ENCODE measurements at regions not wholly inside any gene's neighbourhood (a gene's known extent, or its start where the extent isn't known, plus 50 kb on each side); places are given as distances from the start of the nearest gene placed in this dataset.
A peak's percentile ranks its signal among the peaks of the same experiment; 100 is the strongest.
"Not testable (repeated sequence)": the region's sequence is repeated elsewhere in the genome, so short reads cannot be mapped to it uniquely, and the experiment has no call there.

- H3K36me3 Mint-ChIP-seq, result peaks cover 5% of the 10 kb centered on the region
- no peak overlapping the region for H3K27ac Mint-ChIP-seq
- peaks cover 26% of the 10 kb centered on the region for H3K9me3 Mint-ChIP-seq
- DNase-seq (ENCODE audit: low spot score in 2 of 2, unreplicated experiment in 2 of 2), result no peak
- H3K4me1 Mint-ChIP-seq, result no peaks in the 10 kb centered on the region
- H3K4me3 Mint-ChIP-seq, result no peak overlapping the region
- no peaks in the 10 kb centered on the region for H3K27me3 Mint-ChIP-seq (ENCODE audit: low read depth)
- TF ChIP-seq CTCF (IDR thresholded peaks at IDR 0.05; ENCODE audit: unreplicated experiment), result no peak
Observed at GRCh38 chr4:144845411-144845810, 199.5 kb downstream of the HHIP start.

GRCh38 chr4:144851948-144852347, 206.0 kb downstream of the HHIP start:
- Mint-ChIP-seq H3K27me3 (ENCODE audit: low read depth) (no peaks in the 10 kb centered on the region), H3K9me3 (peaks cover 8% of the 10 kb centered on the region), H3K36me3 (no peaks in the 10 kb centered on the region), H3K27ac (no peak overlapping the region), H3K4me3 (no peak overlapping the region), H3K4me1 (no peaks in the 10 kb centered on the region)
- no peak for DNase-seq (ENCODE audit: low spot score in 2 of 2, unreplicated experiment in 2 of 2)
- TF ChIP-seq CTCF (IDR thresholded peaks at IDR 0.05; ENCODE audit: unreplicated experiment), result no peak

- Mint-ChIP-seq H3K27ac (no peak overlapping the region), H3K4me3 (no peak overlapping the region), H3K36me3 (no peaks in the 10 kb centered on the region), H3K4me1 (peaks cover 2% of the 10 kb centered on the region), H3K9me3 (peaks cover 40% of the 10 kb centered on the region), H3K27me3 (ENCODE audit: low read depth) (no peaks in the 10 kb centered on the region)
- DNase-seq (ENCODE audit: low spot score in 2 of 2, unreplicated experiment in 2 of 2), result no peak
- TF ChIP-seq CTCF (IDR thresholded peaks at IDR 0.05; ENCODE audit: unreplicated experiment), result no peak
Observed at GRCh38 chr4:144861471-144861870, 215.5 kb downstream of the HHIP start.

GRCh38 chr4:144862210-144862609, 216.3 kb downstream of the HHIP start:
- H3K27ac Mint-ChIP-seq, result no peak overlapping the region
- H3K9me3 Mint-ChIP-seq, result peaks cover 47% of the 10 kb centered on the region
- no peak overlapping the region for H3K4me3 Mint-ChIP-seq
- H3K36me3 Mint-ChIP-seq, result peaks cover 4% of the 10 kb centered on the region
- DNase-seq (ENCODE audit: low spot score in 2 of 2, unreplicated experiment in 2 of 2), result no peak
- no peaks in the 10 kb centered on the region for H3K27me3 Mint-ChIP-seq (ENCODE audit: low read depth)
- no peak for TF ChIP-seq CTCF (IDR thresholded peaks at IDR 0.05; ENCODE audit: unreplicated experiment)
- peaks cover 2% of the 10 kb centered on the region for H3K4me1 Mint-ChIP-seq

GRCh38 chr4:144864891-144865290, 218.9 kb downstream of the HHIP start:
- not testable (repeated sequence) for H3K36me3 Mint-ChIP-seq; H3K4me3 Mint-ChIP-seq; H3K4me1 Mint-ChIP-seq; DNase-seq (ENCODE audit: low spot score in 2 of 2, unreplicated experiment in 2 of 2); H3K27ac Mint-ChIP-seq; H3K27me3 Mint-ChIP-seq (ENCODE audit: low read depth)
- H3K9me3 Mint-ChIP-seq, result peaks cover 44% of the 10 kb centered on the region

DNA sequence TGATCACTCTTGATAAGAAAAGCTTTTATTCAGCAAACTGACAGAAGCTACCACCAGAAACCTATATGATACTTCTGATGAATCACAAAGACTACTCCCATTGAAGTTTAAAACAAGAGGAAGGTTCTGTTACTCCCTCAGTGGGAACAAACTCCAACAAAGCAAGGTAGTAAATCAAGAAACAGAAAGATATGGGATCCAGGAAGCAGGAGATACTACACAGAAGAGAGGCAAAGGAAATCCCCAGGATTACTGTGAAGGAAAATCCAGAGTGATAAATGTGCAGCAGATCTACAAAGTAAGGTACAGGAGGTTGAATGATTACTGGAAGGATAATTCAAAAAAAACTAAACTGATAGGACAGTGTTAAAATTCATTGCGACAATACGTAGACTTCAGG, 222.4 kb downstream of the HHIP start:
- peaks cover 3% of the 10 kb centered on the region for H3K4me1 Mint-ChIP-seq
- no peak for DNase-seq (ENCODE audit: low spot score in 2 of 2, unreplicated experiment in 2 of 2)
- H3K27me3 Mint-ChIP-seq (ENCODE audit: low read depth), result no peaks in the 10 kb centered on the region
- peak overlapping the region; percentile 1 for H3K27ac Mint-ChIP-seq
- H3K36me3 Mint-ChIP-seq, result peaks cover 4% of the 10 kb centered on the region
- TF ChIP-seq CTCF (IDR thresholded peaks at IDR 0.05; ENCODE audit: unreplicated experiment), result no peak
- H3K9me3 Mint-ChIP-seq, result peaks cover 28% of the 10 kb centered on the region
- no peak overlapping the region for H3K4me3 Mint-ChIP-seq
